ENCODE measurements at regions not wholly inside any gene's neighbourhood (a gene's known extent, or its start where the extent isn't known, plus 50 kb on each side); places are given as distances from the start of the nearest gene placed in this dataset.

- H3K4me3 ChIP-seq (ENCODE audit: low read depth, low read length) = no peak overlapping the region
- TF ChIP-seq CTCF (IDR thresholded peaks at IDR 0.05; ENCODE audit: low read depth, low read length, missing control alignments) = no peak
- no peak for DNase-seq (ENCODE audit: low read depth)
- in situ Hi-C loops (cut with HindIII; ENCODE audit: low sequenced_read_pairs) = loop anchor here (25.0 kb wide), 1 partner anchor 186 kb away; the partner anchor contains the start of gene ZBTB18
Observed at GRCh38 chr1:244248426-244248825, 197.3 kb downstream of the ZBTB18 start.

- H3K4me3 ChIP-seq (ENCODE audit: low read depth, low read length) = no peak overlapping the region
- in situ Hi-C loops (cut with HindIII; ENCODE audit: low sequenced_read_pairs) = no loop called here
- no peak for TF ChIP-seq CTCF (IDR thresholded peaks at IDR 0.05; ENCODE audit: low read depth, low read length, missing control alignments)
- no peak for DNase-seq (ENCODE audit: low read depth)
Observed at GRCh38 chr1:244252211-244252610, 199.5 kb downstream of the ADSS2 start.

DNA sequence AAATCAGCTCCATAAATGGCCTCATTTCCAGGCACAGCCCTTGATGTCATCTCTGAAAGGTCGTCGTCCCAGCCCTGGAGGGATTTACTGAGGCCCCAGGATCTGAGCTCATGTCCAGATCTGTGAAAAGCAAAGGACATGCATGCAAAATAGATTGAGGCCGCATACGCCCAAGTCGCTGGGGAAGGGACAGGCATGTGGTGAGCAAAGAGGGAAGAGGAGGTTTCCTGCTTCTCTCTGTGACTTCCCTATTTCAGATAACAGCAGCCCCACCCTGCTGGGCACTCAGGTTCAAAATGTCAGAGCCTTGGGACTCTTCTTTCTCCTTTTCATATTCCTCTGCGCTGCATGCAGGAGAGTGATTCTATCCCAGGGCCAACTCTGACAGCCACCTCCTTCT, 197.2 kb downstream of the ADSS2 start:
- H3K4me3 ChIP-seq (ENCODE audit: low read depth, low read length) = no peak overlapping the region
- in situ Hi-C loops (cut with HindIII; ENCODE audit: low sequenced_read_pairs) = no loop called here
- no peak for TF ChIP-seq CTCF (IDR thresholded peaks at IDR 0.05; ENCODE audit: low read depth, low read length, missing control alignments)
- DNase-seq (ENCODE audit: low read depth) = no peak

DNA sequence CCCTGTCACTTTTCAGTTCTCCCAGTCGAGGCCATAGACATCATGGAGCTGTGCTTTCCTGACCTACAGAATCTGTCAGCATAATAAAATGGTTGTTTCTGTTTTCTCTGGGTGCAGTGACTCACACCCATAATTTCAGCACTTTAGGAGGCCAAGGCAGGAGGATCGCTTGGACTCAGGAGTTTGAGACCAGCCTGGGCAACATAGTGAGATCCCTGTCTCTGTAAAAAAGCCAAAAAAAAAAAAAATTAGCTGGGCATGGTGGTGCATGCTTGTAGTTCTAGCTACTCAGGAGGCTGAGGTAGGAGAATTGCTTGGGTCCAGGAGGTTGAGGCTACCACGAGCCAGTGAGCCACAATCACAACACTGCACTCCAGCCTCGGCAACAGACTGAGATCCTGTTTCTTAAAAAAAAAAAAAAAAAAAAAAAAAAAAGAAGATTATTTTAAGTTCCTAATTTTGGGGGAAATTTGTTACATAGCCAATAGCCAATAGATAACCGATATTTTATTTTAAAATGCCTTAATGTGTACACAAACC, 196.2 kb downstream of the ADSS2 start:
- no peak for TF ChIP-seq CTCF (IDR thresholded peaks at IDR 0.05; ENCODE audit: low read depth, low read length, missing control alignments)
- no peak for DNase-seq (ENCODE audit: low read depth)
- H3K4me3 ChIP-seq (ENCODE audit: low read depth, low read length) = no peak overlapping the region
- in situ Hi-C loops (cut with HindIII; ENCODE audit: low sequenced_read_pairs) = no loop called here

DNA sequence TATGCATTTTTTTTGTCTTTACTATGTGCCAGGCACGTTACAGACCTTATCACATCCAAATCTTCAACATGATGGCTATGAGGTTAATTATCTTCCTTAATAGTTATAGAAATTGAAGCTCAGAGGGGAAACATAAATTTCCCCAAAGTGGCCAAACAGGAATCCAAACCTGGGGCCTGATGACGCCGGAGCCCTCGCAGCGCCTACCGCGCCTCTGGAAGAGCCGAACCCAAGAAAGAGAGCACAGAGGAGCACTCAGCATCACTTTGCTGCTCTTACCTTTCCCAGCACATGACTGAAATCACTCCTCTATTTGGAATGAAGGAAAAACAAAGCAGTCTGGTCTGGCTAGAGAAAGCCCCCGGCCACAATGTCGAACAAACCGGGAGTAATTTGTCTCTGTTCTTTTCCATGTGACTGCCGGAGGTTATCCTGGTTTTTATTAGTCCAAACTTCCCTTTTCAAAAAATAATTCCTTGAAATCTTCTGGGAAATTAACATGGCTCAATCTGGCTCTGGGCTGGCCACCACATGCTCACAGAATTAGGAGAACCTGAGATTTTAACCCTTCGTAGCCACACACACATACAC, 195.5 kb downstream of the ADSS2 start:
- no peak for DNase-seq (ENCODE audit: low read depth)
- H3K4me3 ChIP-seq (ENCODE audit: low read depth, low read length) = no peak overlapping the region
- in situ Hi-C loops (cut with HindIII; ENCODE audit: low sequenced_read_pairs) = no loop called here
- no peak for TF ChIP-seq CTCF (IDR thresholded peaks at IDR 0.05; ENCODE audit: low read depth, low read length, missing control alignments)

DNA sequence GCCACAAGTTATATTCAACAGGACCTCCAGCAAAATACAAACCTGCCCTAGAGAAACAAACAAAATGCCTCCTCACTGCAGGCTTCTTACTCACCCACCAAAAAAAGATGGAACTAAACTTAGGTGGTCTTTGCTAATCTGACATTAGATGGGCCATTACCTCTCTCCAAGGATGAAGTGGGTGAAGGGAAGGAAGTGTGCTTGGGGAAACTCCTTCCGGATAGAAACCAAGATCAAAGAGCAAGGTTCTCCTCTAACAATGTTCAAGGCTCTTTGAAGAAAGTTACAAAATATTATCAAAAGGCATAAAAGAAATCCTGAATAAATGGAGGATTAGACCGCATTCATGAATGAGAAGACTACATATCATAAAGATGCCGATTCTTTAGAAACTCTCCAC, 187.5 kb downstream of the ADSS2 start:
- no peak for DNase-seq (ENCODE audit: low read depth)
- in situ Hi-C loops (cut with HindIII; ENCODE audit: low sequenced_read_pairs) = no loop called here
- H3K4me3 ChIP-seq (ENCODE audit: low read depth, low read length) = no peak overlapping the region
- no peak for TF ChIP-seq CTCF (IDR thresholded peaks at IDR 0.05; ENCODE audit: low read depth, low read length, missing control alignments)
